ENCODE measurements at regions not wholly inside any gene's neighbourhood (a gene's known extent, or its start where the extent isn't known, plus 50 kb on each side); places are given as distances from the start of the nearest gene placed in this dataset.
"Not testable (repeated sequence)": the region's sequence is repeated elsewhere in the genome, so short reads cannot be mapped to it uniquely, and the experiment has no call there.

DNA sequence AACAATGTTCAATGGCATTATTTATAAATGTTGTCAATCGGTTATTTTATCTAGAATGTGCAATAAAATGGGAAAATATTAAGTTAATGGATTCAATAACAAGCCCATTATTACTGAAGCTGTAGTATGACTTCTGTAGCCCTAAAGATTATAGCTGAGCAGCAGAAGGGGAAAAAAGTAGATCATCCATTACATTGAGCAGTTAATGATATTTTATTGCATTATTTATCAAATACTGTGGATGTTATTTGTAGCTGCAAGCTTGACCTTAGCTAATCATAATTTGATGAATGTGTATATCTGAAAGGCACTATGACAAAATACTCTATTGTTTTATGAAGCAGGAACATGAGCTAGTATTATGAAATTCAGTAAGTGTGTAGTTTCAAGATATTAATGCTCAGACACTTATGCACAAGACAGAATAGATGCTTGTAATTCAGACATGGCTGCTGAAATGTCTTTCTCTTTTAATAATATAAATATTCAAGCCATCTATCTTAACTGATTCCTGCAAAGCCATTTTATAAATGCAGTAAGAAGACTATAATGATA is 131.5 kb upstream of the MGAT4C start:
- DNase-seq (ENCODE audit: low read depth) = no peak
- TF ChIP-seq, protein P1, sequence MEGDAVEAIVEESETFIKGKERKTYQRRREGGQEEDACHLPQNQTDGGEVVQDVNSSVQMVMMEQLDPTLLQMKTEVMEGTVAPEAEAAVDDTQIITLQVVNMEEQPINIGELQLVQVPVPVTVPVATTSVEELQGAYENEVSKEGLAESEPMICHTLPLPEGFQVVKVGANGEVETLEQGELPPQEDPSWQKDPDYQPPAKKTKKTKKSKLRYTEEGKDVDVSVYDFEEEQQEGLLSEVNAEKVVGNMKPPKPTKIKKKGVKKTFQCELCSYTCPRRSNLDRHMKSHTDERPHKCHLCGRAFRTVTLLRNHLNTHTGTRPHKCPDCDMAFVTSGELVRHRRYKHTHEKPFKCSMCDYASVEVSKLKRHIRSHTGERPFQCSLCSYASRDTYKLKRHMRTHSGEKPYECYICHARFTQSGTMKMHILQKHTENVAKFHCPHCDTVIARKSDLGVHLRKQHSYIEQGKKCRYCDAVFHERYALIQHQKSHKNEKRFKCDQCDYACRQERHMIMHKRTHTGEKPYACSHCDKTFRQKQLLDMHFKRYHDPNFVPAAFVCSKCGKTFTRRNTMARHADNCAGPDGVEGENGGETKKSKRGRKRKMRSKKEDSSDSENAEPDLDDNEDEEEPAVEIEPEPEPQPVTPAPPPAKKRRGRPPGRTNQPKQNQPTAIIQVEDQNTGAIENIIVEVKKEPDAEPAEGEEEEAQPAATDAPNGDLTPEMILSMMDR (IDR thresholded peaks at IDR 0.05; ENCODE audit: control insufficient read depth, extremely low read depth, insufficient read depth) = no peak

DNA sequence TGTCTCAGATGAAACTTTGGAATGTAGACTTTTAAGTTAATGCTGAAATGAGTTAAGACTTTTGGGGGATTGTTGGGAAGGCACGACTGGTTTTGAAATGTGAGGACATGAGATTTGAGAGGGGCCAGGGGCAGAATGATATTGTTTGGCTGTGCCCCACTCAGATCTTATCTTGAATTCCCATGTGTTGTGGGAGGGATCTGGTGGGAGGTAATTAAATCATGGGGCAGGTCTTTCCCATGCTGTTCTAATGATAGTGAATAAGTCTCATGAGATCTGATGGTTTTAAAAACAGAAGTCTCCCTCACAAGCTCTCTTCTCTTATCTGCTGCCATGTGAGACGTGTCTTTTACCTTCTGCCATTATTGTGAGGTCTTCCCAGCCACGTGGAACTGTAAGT is 127.6 kb upstream of the MGAT4C start:
- H3K4me3 ChIP-seq (ENCODE audit: low read depth, low read length); DNase-seq (ENCODE audit: low read depth): not testable (repeated sequence)

More for the DNA sequence above, 131.5 kb upstream of the MGAT4C start:
- no peak overlapping the region for H3K4me3 ChIP-seq (ENCODE audit: low read depth, low read length)

DNA sequence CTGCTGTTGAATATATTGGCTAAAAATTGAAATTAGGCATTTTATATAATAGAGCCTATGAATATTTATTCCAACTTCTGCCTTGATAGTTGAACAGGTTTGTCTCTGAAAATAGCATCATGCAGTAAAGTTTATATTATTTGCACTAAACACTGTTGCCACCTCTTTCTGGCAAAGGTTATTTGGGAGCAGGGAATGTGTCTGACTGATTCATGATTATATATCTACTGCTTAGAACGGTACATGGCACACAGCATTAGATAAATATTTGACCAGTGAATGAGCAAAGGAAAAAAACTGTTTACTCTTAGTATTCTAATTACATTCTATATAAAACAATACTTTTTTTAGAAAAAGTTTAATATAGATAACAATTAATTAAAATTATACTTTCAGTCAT is 123.1 kb upstream of the MGAT4C start:
- TF ChIP-seq, protein P1 (IDR thresholded peaks at IDR 0.05; ENCODE audit: control insufficient read depth, extremely low read depth, insufficient read depth) = no peak
- no peak overlapping the region for H3K4me3 ChIP-seq (ENCODE audit: low read depth, low read length)
- peak; percentile 85 for DNase-seq (ENCODE audit: low read depth)

DNA sequence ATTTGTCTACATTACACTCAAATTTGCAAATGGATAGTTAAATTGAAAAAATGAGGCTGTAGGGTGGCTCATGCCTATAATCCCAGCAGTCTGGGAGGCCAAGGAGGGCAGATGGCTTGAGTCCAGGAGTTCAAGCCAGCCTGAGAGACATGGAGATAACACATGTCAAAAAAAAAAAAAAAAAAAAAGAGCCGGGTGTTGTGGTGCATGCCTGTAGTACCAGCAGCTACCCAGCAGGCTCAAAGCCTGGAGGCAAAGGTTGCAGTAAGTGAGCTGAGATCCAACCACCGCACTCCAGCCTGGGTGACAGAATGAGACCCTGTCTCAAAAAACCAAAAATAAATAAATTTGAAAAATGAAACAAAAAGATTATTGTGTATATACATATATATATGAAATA is 119.9 kb upstream of the MGAT4C start:
- DNase-seq (ENCODE audit: low read depth) = peak; percentile 11
- H3K4me3 ChIP-seq (ENCODE audit: low read depth, low read length) = no peak overlapping the region
- TF ChIP-seq, protein P1 (IDR thresholded peaks at IDR 0.05; ENCODE audit: control insufficient read depth, extremely low read depth, insufficient read depth) = no peak

DNA sequence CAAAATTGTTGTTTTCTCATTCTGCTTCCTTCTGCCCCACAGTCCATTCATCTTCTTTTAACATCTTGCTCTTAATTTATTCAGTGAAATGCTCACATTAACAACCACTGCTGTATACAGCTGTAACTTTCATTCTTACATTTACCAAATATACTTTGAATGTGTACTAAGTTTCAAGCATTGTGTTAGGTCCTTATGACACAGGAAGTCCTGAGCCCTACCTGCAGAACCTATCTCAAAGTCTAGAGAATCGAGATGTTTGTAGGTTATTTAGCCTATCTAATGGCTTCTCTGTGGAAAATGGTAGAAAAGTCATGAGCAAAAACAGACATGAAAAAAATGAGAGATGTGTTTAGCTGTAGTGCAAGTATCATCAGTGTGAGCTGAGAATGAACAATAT is 117.6 kb upstream of the MGAT4C start:
- TF ChIP-seq, protein P1 (IDR thresholded peaks at IDR 0.05; ENCODE audit: control insufficient read depth, extremely low read depth, insufficient read depth) = no peak
- no peak overlapping the region for H3K4me3 ChIP-seq (ENCODE audit: low read depth, low read length)

DNA sequence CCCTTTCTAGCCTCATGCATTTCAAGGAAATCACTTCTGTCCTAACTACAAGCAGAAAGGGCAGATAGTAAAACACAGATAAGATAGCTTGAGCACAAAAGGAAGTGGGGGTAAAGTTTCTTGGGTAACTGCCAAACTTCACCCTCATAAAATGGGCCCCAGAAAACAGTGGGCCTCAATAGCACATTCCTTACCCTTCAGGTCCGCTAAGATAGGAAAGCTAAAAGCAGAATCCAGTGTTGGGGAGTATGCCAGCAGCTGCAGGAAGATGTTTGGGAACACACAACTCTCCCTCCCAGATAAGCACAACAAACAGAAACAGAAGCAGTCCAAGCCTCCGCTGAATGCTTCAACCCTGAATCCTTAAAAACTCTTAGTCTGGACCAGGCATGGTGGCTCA is 110.9 kb upstream of the MGAT4C start:
- no peak overlapping the region for H3K4me3 ChIP-seq (ENCODE audit: low read depth, low read length)
- DNase-seq (ENCODE audit: low read depth) = no peak
- TF ChIP-seq, protein P1 (IDR thresholded peaks at IDR 0.05; ENCODE audit: control insufficient read depth, extremely low read depth, insufficient read depth) = no peak

More for the DNA sequence above, 117.6 kb upstream of the MGAT4C start:
- no peak for DNase-seq (ENCODE audit: low read depth)

DNA sequence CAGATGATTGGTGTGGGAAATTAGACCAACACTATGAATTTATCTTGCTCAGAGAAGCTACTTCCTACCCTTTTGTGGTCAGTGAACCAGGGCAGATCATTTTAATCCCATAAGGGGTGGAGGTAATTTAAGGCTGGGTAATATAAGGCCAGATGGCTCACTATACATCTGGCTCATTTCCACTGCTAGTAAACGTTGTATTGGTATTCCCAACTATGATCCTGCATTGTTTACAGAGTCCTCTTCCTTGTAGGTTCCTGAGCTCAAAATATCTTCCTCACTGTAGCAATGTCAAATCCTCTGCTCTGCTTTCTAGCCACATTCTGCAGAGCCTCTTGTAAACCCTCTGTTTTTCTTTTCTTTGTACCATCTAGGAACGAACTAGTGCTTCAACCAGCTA is 93.0 kb upstream of the MGAT4C start:
- H3K4me3 ChIP-seq (ENCODE audit: low read depth, low read length) = peak overlapping the region; percentile 8
- DNase-seq (ENCODE audit: low read depth) = peak; percentile 80
- TF ChIP-seq, protein P1 (IDR thresholded peaks at IDR 0.05; ENCODE audit: control insufficient read depth, extremely low read depth, insufficient read depth) = no peak
